ENCODE measurements at regions not wholly inside any gene's neighbourhood (a gene's known extent, or its start where the extent isn't known, plus 50 kb on each side); places are given as distances from the start of the nearest gene placed in this dataset.

GRCh38 chr4:27308379-27308778, 447.7 kb downstream of the STIM2 start:
- TF ChIP-seq CTCF (IDR thresholded peaks at IDR 0.05): no peak
- TF ChIP-seq POLR2A (IDR thresholded peaks at IDR 0.05): no peak
